SK-N-SH treated with all-trans-retinoic acid at 6 μM for 48 hours (cell line): ENCODE measurements at regions not wholly inside any gene's neighbourhood (a gene's known extent, or its start where the extent isn't known, plus 50 kb on each side); places are given as distances from the start of the nearest gene placed in this dataset.

Source experiments
- ATAC-seq: fragments of 200-7000 bp; cut with Tn5 transposase; 3 replicates; pipeline ENCODE4 v1.9.1; 2020; ENCODE audit warnings: mild to moderate bottlenecking, moderate library complexity
- ARNTL ChIP-seq: fragments of 450-650 bp; formaldehyde crosslinking; IDR thresholded peaks from 2 replicates; pipeline ENCODE4 v1.5.0; 2020; ENCODE audit warnings: low read depth, mild to moderate bottlenecking, moderate library complexity, borderline replicate concordance
- BACH2 ChIP-seq: fragments of 250-450 bp; sonication (Bioruptor Pico); IDR thresholded peaks from 2 replicates; pipeline ENCODE4 v1.9.0; 2021; ENCODE audit warnings: mild to moderate bottlenecking, borderline replicate concordance
- CREB5 ChIP-seq: fragments of 250-450 bp; sonication (Bioruptor Pico); IDR thresholded peaks from 2 replicates; pipeline ENCODE4 v1.5.1; 2020; ENCODE audit warnings: low read depth, mild to moderate bottlenecking, moderate library complexity
- CSDC2 ChIP-seq: fragments of 250-450 bp; sonication (Bioruptor Pico); IDR thresholded peaks from 2 replicates; pipeline ENCODE4 v1.5.0; 2020; ENCODE audit warnings: mild to moderate bottlenecking, moderate library complexity
- CSRNP3 ChIP-seq: fragments of 250-450 bp; sonication (Bioruptor Pico); IDR thresholded peaks from 2 replicates; pipeline ENCODE4 v1.5.1; 2021; ENCODE audit warnings: mild to moderate bottlenecking, moderate library complexity
- ESRRG ChIP-seq: fragments of 250-450 bp; sonication (Bioruptor Pico); IDR thresholded peaks from 2 replicates; pipeline ENCODE4 v1.6.1; 2021; ENCODE audit warnings: mild to moderate bottlenecking
- GLIS3 ChIP-seq: fragments of 250-450 bp; sonication (Bioruptor Pico); IDR thresholded peaks from 2 replicates; pipeline ENCODE4 v1.5.0; 2020; ENCODE audit warnings: mild to moderate bottlenecking, moderate library complexity
- ISL1 ChIP-seq: fragments of 250-450 bp; sonication (Bioruptor Pico); IDR thresholded peaks from 2 replicates; pipeline ENCODE4 v2.1.2; 2022; ENCODE audit warnings: mild to moderate bottlenecking, moderate library complexity
- OSR1 ChIP-seq: fragments of 250-450 bp; sonication (Bioruptor Pico); IDR thresholded peaks from 2 replicates; pipeline ENCODE4 v1.8.0; 2022; ENCODE audit warnings: moderate library complexity, mild to moderate bottlenecking, inconsistent platforms
- PATZ1 ChIP-seq: fragments of 250-450 bp; sonication (Bioruptor Pico); IDR thresholded peaks from 2 replicates; pipeline ENCODE4 v1.8.0; 2020; ENCODE audit warnings: mild to moderate bottlenecking, moderate library complexity, borderline replicate concordance
- PPARA ChIP-seq: fragments of 250-450 bp; sonication (Bioruptor Pico); IDR thresholded peaks from 2 replicates; pipeline ENCODE4 v1.5.0; 2020; ENCODE audit warnings: mild to moderate bottlenecking, borderline replicate concordance
- RARB ChIP-seq: fragments of 250-450 bp; sonication (Bioruptor Pico); IDR thresholded peaks from 2 replicates; pipeline ENCODE4 v1.8.0; 2021; ENCODE audit warnings: mild to moderate bottlenecking, moderate library complexity
- TCF4 ChIP-seq: fragments of 250-450 bp; sonication (Bioruptor Pico); IDR thresholded peaks from 2 replicates; pipeline ENCODE4 v1.8.0; 2021; ENCODE audit warnings: mild to moderate bottlenecking, moderate library complexity, borderline replicate concordance
- TOX ChIP-seq: fragments of 250-450 bp; sonication (Bioruptor Pico); IDR thresholded peaks from 2 replicates; pipeline ENCODE4 v1.8.0; 2021; ENCODE audit warnings: mild to moderate bottlenecking, moderate library complexity, borderline replicate concordance
- TSHZ2 ChIP-seq: fragments of 250-450 bp; sonication (Bioruptor Pico); IDR thresholded peaks from 2 replicates; pipeline ENCODE4 v1.5.0; 2020; ENCODE audit warnings: mild to moderate bottlenecking, moderate library complexity
- ZC3H10 ChIP-seq: fragments of 250-450 bp; sonication (Bioruptor Pico); IDR thresholded peaks from 2 replicates; pipeline ENCODE4 v1.5.1; 2021; ENCODE audit warnings: mild to moderate bottlenecking, moderate library complexity
- ZFP3 ChIP-seq: fragments of 250-450 bp; sonication (Bioruptor Pico); IDR thresholded peaks from 2 replicates; pipeline ENCODE4 v1.5.0; 2020; ENCODE audit warnings: mild to moderate bottlenecking, moderate library complexity
- ZFP30 ChIP-seq: fragments of 450-650 bp; formaldehyde crosslinking; IDR thresholded peaks from 2 replicates; pipeline ENCODE4 v1.5.0; 2022; ENCODE audit warnings: mild to moderate bottlenecking, moderate library complexity
- ZNF565 ChIP-seq: fragments of 450-650 bp; formaldehyde crosslinking; conservative IDR thresholded peaks from 2 replicates; pipeline ENCODE4 v1.5.0; 2020; ENCODE audit warnings: low read depth, mild to moderate bottlenecking, moderate library complexity
- ZNF70 ChIP-seq: fragments of 450-650 bp; formaldehyde crosslinking; IDR thresholded peaks from 2 replicates; pipeline ENCODE4 v1.5.0; 2020; ENCODE audit warnings: mild to moderate bottlenecking, moderate library complexity
- ZNF8 ChIP-seq: fragments of 450-650 bp; formaldehyde crosslinking; IDR thresholded peaks from 2 replicates; pipeline ENCODE4 v1.5.0; 2020; ENCODE audit warnings: mild to moderate bottlenecking, moderate library complexity

- TF ChIP-seq TCF4 (CRISPR knock-in tag) (no peak), OSR1 (no peak)
- TF ChIP-seq, all 23 proteins: peak for 0
- no peak for ATAC-seq
Observed at GRCh38 chr7:130999926-131000325, 265.9 kb upstream of the KLF14 start.

GRCh38 chr7:131000389-131000788, 266.4 kb upstream of the KLF14 start:
- no peak for ATAC-seq
- TF ChIP-seq RARB (CRISPR knock-in tag) (no peak), PATZ1 (CRISPR knock-in tag) (no peak), ARNTL (CRISPR knock-in tag) (no peak), ZNF70 (no peak), BACH2 (CRISPR knock-in tag) (no peak), CSRNP3 (CRISPR knock-in tag) (no peak), ISL1 (CRISPR knock-in tag) (no peak), CREB5 (CRISPR knock-in tag) (no peak)

GRCh38 chr7:131000873-131001272, 266.9 kb upstream of the KLF14 start:
- no peak for ATAC-seq
- TF ChIP-seq ZNF565 (no peak), GLIS3 (CRISPR knock-in tag) (no peak), ZNF70 (no peak), ESRRG (CRISPR knock-in tag) (no peak), BACH2 (CRISPR knock-in tag) (no peak), ISL1 (CRISPR knock-in tag) (no peak), CSDC2 (CRISPR knock-in tag) (no peak), ZFP3 (no peak), ARNTL (CRISPR knock-in tag) (no peak), ZFP30 (CRISPR knock-in tag) (no peak), ZNF8 (CRISPR knock-in tag) (no peak), ZC3H10 (CRISPR knock-in tag) (no peak), RARB (CRISPR knock-in tag) (no peak), TCF4 (CRISPR knock-in tag) (no peak), TOX (CRISPR knock-in tag) (no peak), TSHZ2 (no peak), CSRNP3 (CRISPR knock-in tag) (no peak), PPARA (CRISPR knock-in tag) (no peak), CREB5 (CRISPR knock-in tag) (no peak)
- TF ChIP-seq, all 23 proteins: peak for 0
